ENCODE measurements at regions not wholly inside any gene's neighbourhood (a gene's known extent, or its start where the extent isn't known, plus 50 kb on each side); places are given as distances from the start of the nearest gene placed in this dataset.

DNA sequence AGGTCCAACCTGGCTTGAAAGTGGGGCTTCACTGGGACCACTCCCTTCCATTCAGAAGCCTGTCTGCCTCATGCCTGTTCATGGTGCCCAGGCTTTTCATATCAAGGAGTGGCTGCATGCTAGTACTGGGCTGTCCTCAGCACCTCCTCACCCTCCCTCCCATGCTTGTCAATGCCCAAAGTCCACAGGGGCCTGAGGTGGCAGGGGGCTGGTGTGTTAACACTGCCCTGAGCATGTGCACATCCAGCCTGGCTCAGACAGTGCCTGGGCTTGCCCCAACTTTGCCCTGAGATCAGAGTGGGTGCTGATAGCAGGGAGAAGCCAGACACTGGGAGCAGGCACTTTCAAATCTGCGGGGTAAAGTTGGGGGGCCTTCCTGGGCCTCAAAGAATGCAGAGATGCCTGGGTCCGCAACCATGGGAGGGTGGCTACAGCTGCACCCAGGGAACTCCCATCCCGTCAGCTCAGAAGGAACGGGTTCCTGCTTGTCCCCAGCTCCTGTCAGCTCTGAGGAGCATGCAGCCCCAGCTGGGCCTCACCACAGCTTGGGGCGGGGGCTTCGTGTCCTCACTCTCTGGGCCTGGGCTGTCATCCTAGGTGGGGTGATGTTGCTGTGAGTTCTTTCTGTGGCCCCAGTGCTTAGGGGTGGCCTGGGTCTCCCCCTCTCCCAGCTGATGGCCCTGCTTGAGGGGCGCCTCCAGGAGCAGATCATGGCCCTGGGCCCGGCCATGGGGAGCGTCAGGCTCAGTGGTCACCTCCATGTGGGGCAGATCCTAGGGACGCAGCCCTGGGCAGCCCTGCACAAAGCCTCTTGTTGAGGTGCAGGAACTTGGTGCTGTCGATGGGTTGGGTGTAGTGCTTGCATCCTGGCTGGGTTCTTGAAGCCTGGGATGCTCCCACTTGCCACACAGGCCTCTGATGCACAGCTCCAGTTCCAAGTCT, 830.6 kb upstream of the SLITRK5 start:
- TF ChIP-seq, protein P1, sequence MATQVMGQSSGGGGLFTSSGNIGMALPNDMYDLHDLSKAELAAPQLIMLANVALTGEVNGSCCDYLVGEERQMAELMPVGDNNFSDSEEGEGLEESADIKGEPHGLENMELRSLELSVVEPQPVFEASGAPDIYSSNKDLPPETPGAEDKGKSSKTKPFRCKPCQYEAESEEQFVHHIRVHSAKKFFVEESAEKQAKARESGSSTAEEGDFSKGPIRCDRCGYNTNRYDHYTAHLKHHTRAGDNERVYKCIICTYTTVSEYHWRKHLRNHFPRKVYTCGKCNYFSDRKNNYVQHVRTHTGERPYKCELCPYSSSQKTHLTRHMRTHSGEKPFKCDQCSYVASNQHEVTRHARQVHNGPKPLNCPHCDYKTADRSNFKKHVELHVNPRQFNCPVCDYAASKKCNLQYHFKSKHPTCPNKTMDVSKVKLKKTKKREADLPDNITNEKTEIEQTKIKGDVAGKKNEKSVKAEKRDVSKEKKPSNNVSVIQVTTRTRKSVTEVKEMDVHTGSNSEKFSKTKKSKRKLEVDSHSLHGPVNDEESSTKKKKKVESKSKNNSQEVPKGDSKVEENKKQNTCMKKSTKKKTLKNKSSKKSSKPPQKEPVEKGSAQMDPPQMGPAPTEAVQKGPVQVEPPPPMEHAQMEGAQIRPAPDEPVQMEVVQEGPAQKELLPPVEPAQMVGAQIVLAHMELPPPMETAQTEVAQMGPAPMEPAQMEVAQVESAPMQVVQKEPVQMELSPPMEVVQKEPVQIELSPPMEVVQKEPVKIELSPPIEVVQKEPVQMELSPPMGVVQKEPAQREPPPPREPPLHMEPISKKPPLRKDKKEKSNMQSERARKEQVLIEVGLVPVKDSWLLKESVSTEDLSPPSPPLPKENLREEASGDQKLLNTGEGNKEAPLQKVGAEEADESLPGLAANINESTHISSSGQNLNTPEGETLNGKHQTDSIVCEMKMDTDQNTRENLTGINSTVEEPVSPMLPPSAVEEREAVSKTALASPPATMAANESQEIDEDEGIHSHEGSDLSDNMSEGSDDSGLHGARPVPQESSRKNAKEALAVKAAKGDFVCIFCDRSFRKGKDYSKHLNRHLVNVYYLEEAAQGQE (IDR thresholded peaks at IDR 0.05; ENCODE audit: insufficient read depth in 1 of 2, low read depth in 2 of 2, low read length in 2 of 2) = no peak
- TF ChIP-seq SIN3A (IDR thresholded peaks at IDR 0.05; ENCODE audit: borderline replicate concordance, insufficient read depth, low read length) = no peak
- no peak for TF ChIP-seq TAF1 (IDR thresholded peaks at IDR 0.05; ENCODE audit: borderline replicate concordance, insufficient read depth, low read length)
- no peak for TF ChIP-seq POLR2AphosphoS5 (IDR thresholded peaks at IDR 0.05; ENCODE audit: low read depth, low read length)
- TF ChIP-seq FOXP2 (optimal IDR thresholded peaks at IDR 0.05; ENCODE audit: borderline replicate concordance, extremely low read depth, extremely low read length, insufficient read depth) = no peak
